Endothelial cell of umbilical vein (primary cell): ENCODE measurements at regions not wholly inside any gene's neighbourhood (a gene's known extent, or its start where the extent isn't known, plus 50 kb on each side); places are given as distances from the start of the nearest gene placed in this dataset.

ENCODE experiments used
- BruUV-seq: library from RNA; stranded (reverse); fragments of 400-500 nt; replicated peaks from 2 replicates; lab custom pipeline; 2021; lab: Mats Ljungman, UMichigan
- CTCF ChIA-PET: fragments of 300-600, 350-600 bp; sonication (Branson Sonifier 250); formaldehyde crosslinking; loops from one replicate; lab custom pipeline; 2021; ENCODE audit warnings: antibody characterized with exemption, inconsistent platforms; lab: Charles Lee
- POLR2A ChIA-PET: fragments of 300-600, 350-600 bp; sonication (Branson Sonifier 250); formaldehyde crosslinking; loops from one replicate; lab custom pipeline; 2021; ENCODE audit warnings: antibody characterized with exemption, inconsistent platforms; lab: Charles Lee
- DNase-seq: peaks from one replicate; pipeline ENCODE4 v3.0.0-alpha.2; 2011; ENCODE audit warnings: low read depth, low spot score
- FAIRE-seq: peaks from 2 replicates; lab custom pipeline; 2011; peaks lifted over from hg19 to GRCh38; lab: Jason Lieb, UNC
- H2AFZ ChIP-seq: 2 replicates; pipeline ENCODE4 v1.6.0; 2012; ENCODE audit warnings: low read depth, low read length, control low read depth, inconsistent platforms
- H3K27ac ChIP-seq: 2 replicates; pipeline ENCODE4 v1.5.1; 2011; ENCODE audit warnings: low read depth, mild to moderate bottlenecking, control low read depth, low read length, moderate library complexity; ENCODE audit not compliant: insufficient read depth
- H3K27me3 ChIP-seq, 2 experiments: 2 replicates each; pipeline versions ENCODE4 v1.6.0 to v1.6.1; 2011; ENCODE audit warnings: low read length in 2 of 2, mixed read lengths in 1 of 2; ENCODE audit not compliant: control insufficient read depth in 2 of 2, insufficient read depth in 2 of 2
- H3K36me3 ChIP-seq, 2 experiments: 2 replicates in 1 of 2; 3 replicates in 1 of 2; pipeline ENCODE4 v1.5.1; 2011; ENCODE audit warnings: low read length in 2 of 2, mild to moderate bottlenecking in 1 of 2, moderate library complexity in 1 of 2; ENCODE audit not compliant: control insufficient read depth in 2 of 2, insufficient read depth in 2 of 2; ENCODE audit errors: extremely low read depth in 1 of 2
- H3K4me1 ChIP-seq: 3 replicates; pipeline ENCODE4 v1.5.1; 2011; ENCODE audit warnings: mild to moderate bottlenecking, low read length; ENCODE audit not compliant: control insufficient read depth, insufficient read depth; ENCODE audit errors: extremely low read depth
- H3K4me2 ChIP-seq: 2 replicates; pipeline ENCODE4 v1.6.1; 2011; ENCODE audit warnings: low read length, control low read depth, mixed read lengths; ENCODE audit not compliant: insufficient read depth
- H3K4me3 ChIP-seq, 3 experiments: fragments of 200-600 bp in 1 of 3; sonication (generic), shearing (Covaris generic) in 1 of 3; replicated peaks in 1 of 3; 2 replicates each; pipeline ENCODE4 v1.5.1; 2011 to 2016; ENCODE audit warnings: control low read depth in 3 of 3, low read length in 3 of 3, mild to moderate bottlenecking in 2 of 3, inconsistent platforms in 1 of 3, low read depth in 1 of 3, moderate library complexity in 1 of 3; ENCODE audit not compliant: insufficient read depth in 1 of 3
- H3K79me2 ChIP-seq: 2 replicates; pipeline ENCODE4 v1.6.0; 2012; ENCODE audit warnings: low read length, inconsistent platforms; ENCODE audit not compliant: control insufficient read depth, insufficient read depth
- H3K9ac ChIP-seq: replicated peaks from 2 replicates; pipeline ENCODE3; 2011; ENCODE audit warnings: low read length, control low read depth; ENCODE audit not compliant: insufficient read depth; ENCODE audit errors: extremely low read depth
- H3K9me1 ChIP-seq: replicated peaks from 3 replicates; pipeline ENCODE4 v1.6.0; 2011; ENCODE audit warnings: mild to moderate bottlenecking, low read length; ENCODE audit not compliant: control insufficient read depth, insufficient read depth; ENCODE audit errors: extremely low read depth
- H3K9me3 ChIP-seq: replicated peaks from 2 replicates; pipeline ENCODE4 v1.5.1; 2012; ENCODE audit warnings: low read length, inconsistent platforms; ENCODE audit not compliant: control insufficient read depth, insufficient read depth
- H4K20me1 ChIP-seq: replicated peaks from 2 replicates; pipeline ENCODE3; 2011; ENCODE audit warnings: mild to moderate bottlenecking, low read length; ENCODE audit not compliant: control insufficient read depth, insufficient read depth; ENCODE audit errors: extremely low read depth
- CTCF ChIP-seq, 2 donors: IDR thresholded peaks; 1 replicate in 1 of 2; 2 replicates in 1 of 2; pipeline ENCODE4 v1.5.1; 2011; ENCODE audit warnings: low read length in 2 of 2, mild to moderate bottlenecking in 2 of 2, moderate library complexity in 2 of 2, control low read depth in 1 of 2, inconsistent platforms in 1 of 2, low read depth in 1 of 2; ENCODE audit not compliant: insufficient read depth in 1 of 2; ENCODE audit errors: extremely low read depth in 1 of 2
- EZH2 ChIP-seq: IDR thresholded peaks from 2 replicates; pipeline ENCODE4 v1.6.1; 2012; ENCODE audit warnings: borderline replicate concordance, low read depth, mild to moderate bottlenecking, moderate library complexity, low read length, inconsistent platforms; ENCODE audit not compliant: severe bottlenecking
- FOS ChIP-seq: IDR thresholded peaks from 2 replicates; pipeline ENCODE4 v1.6.1; 2011; ENCODE audit warnings: mild to moderate bottlenecking, low read length, moderate library complexity, borderline replicate concordance; ENCODE audit not compliant: insufficient read depth
- GATA2 ChIP-seq: IDR thresholded peaks from 2 replicates; pipeline ENCODE4 v1.7.0; 2011; ENCODE audit warnings: low read depth, mild to moderate bottlenecking, moderate library complexity, mixed read lengths, low read length; ENCODE audit not compliant: insufficient read length, insufficient read depth
- JUN ChIP-seq: IDR thresholded peaks from 2 replicates; pipeline ENCODE4 v1.6.1; 2011; ENCODE audit warnings: borderline replicate concordance, low read depth; ENCODE audit not compliant: insufficient read length, insufficient read depth
- MAX ChIP-seq: IDR thresholded peaks from 2 replicates; pipeline ENCODE4 v1.6.1; 2011; ENCODE audit not compliant: insufficient read depth, insufficient read length
- MYC ChIP-seq: IDR thresholded peaks from one replicate; pipeline ENCODE4 v1.6.1; 2011; ENCODE audit warnings: mild to moderate bottlenecking, low read depth, low read length
- POLR2A ChIP-seq: IDR thresholded peaks from 2 replicates; pipeline ENCODE4 v1.6.1; 2012; ENCODE audit warnings: low read depth, mild to moderate bottlenecking, control low read depth, low read length
- POLR2AphosphoS5 ChIP-seq: IDR thresholded peaks from 2 replicates; pipeline ENCODE4 v1.6.1; 2012; ENCODE audit warnings: low read depth, mild to moderate bottlenecking, control low read depth, low read length, moderate library complexity; ENCODE audit not compliant: insufficient read depth
- dilution Hi-C: fragments of 300-500 bp; cut with MboI; formaldehyde crosslinking; loops from one replicate; pipeline ENCODE4 v1.15.0; 2019; ENCODE audit warnings: low sequenced_read_pairs; ENCODE audit not compliant: extremely low pct_ligation_motif_present
- intact Hi-C: fragments of 100-400 bp; cut with micrococcal nuclease; formaldehyde crosslinking; loops from one replicate; pipeline ENCODE4 v1.10.0; 2022

- H4K20me1 ChIP-seq: no peaks in the 10 kb centered on the region
- H2AFZ ChIP-seq: no peak overlapping the region
- dilution Hi-C loops (no loop called here), intact Hi-C loops (no loop called here)
- no peak overlapping the region for H3K27ac ChIP-seq
- H3K9ac ChIP-seq: no peak overlapping the region
- H3K4me3 ChIP-seq: no peak overlapping the region
- CTCF ChIA-PET: no interaction called here
- no peak for TF ChIP-seq MYC
- no peak for TF ChIP-seq POLR2AphosphoS5
- TF ChIP-seq GATA2: no peak
- TF ChIP-seq POLR2A: no peak
- no peak for TF ChIP-seq CTCF (IDR thresholded peaks at IDR 0.05; ENCODE audit: extremely low read depth in 1 of 2, insufficient read depth in 1 of 2, low read depth in 1 of 2, low read length in 2 of 2)
- TF ChIP-seq JUN: no peak
- no peak for TF ChIP-seq FOS
- no peak for TF ChIP-seq MAX
- TF ChIP-seq EZH2: no peak
- H3K27me3 ChIP-seq: no peaks in the 10 kb centered on the region
- no peak for FAIRE-seq
- no TSS peak for BruUV-seq
- no peaks in the 10 kb centered on the region for H3K4me1 ChIP-seq
- no peak for DNase-seq
- H3K36me3 ChIP-seq: no peaks in the 10 kb centered on the region
- H3K9me3 ChIP-seq: no peaks in the 10 kb centered on the region
- no peaks in the 10 kb centered on the region for H3K79me2 ChIP-seq
- POLR2A ChIA-PET: no interaction called here
- no peaks in the 10 kb centered on the region for H3K9me1 ChIP-seq
- H3K4me2 ChIP-seq: no peak overlapping the region
Observed at GRCh38 chr11:109251230-109251629, 170.8 kb upstream of the C11orf87 start.
